ENCODE measurements at regions not wholly inside any gene's neighbourhood (a gene's known extent, or its start where the extent isn't known, plus 50 kb on each side); places are given as distances from the start of the nearest gene placed in this dataset.
A peak's percentile ranks its signal among the peaks of the same experiment; 100 is the strongest.
"Not testable (repeated sequence)": the region's sequence is repeated elsewhere in the genome, so short reads cannot be mapped to it uniquely, and the experiment has no call there.

- DNase-seq: no peak
These were observed 1830.0 kb upstream of the DEFB115 start for GRCh38 chr20:29427201-29428060.

GRCh38 chr20:29430531-29430930 lies 1826.9 kb upstream of the DEFB115 start:
- no peak for DNase-seq

GRCh38 chr20:29440721-29441120 lies 1816.7 kb upstream of the DEFB115 start:
- DNase-seq: not testable (repeated sequence)

- peak in 1 of 2 donors; percentile 9 for DNase-seq
These were observed 1814.2 kb upstream of the DEFB115 start for GRCh38 chr20:29443206-29443781.

GRCh38 chr20:29443819-29444218 lies 1813.6 kb upstream of the DEFB115 start:
- no peak for DNase-seq

GRCh38 chr20:29445050-29445907 lies 1812.2 kb upstream of the DEFB115 start:
- DNase-seq: peak in 1 of 2 donors; percentile 2

- not testable (repeated sequence) for DNase-seq
These were observed 1809.7 kb upstream of the DEFB115 start for GRCh38 chr20:29447517-29448484.

GRCh38 chr20:29448806-29449470 lies 1808.5 kb upstream of the DEFB115 start:
- DNase-seq: no peak

GRCh38 chr20:29452186-29452585 lies 1805.3 kb upstream of the DEFB115 start:
- DNase-seq: no peak

GRCh38 chr20:29456987-29457693 lies 1800.3 kb upstream of the DEFB115 start:
- DNase-seq: not testable (repeated sequence)

GRCh38 chr20:29472606-29473005 lies 1784.9 kb upstream of the DEFB115 start:
- DNase-seq: no peak

GRCh38 chr20:29492840-29493239 lies 1764.6 kb upstream of the DEFB115 start:
- DNase-seq: not testable (repeated sequence)

- DNase-seq: not testable (repeated sequence)
These were observed 1760.7 kb upstream of the DEFB115 start for GRCh38 chr20:29496767-29497166.

- no peak for DNase-seq
These were observed 1760.2 kb upstream of the DEFB115 start for GRCh38 chr20:29497261-29497671.

- not testable (repeated sequence) for DNase-seq
These were observed 1759.8 kb upstream of the DEFB115 start for GRCh38 chr20:29497684-29498083.

GRCh38 chr20:29500738-29501137 lies 1756.7 kb upstream of the DEFB115 start:
- DNase-seq: not testable (repeated sequence)

GRCh38 chr20:29514634-29515033 lies 1742.8 kb upstream of the DEFB115 start:
- not testable (repeated sequence) for DNase-seq

- not testable (repeated sequence) for DNase-seq
These were observed 1740.6 kb upstream of the DEFB115 start for GRCh38 chr20:29516847-29517246.

GRCh38 chr20:29519610-29520241 lies 1737.7 kb upstream of the DEFB115 start:
- DNase-seq: not testable (repeated sequence)

- DNase-seq: not testable (repeated sequence)
These were observed 1723.8 kb upstream of the DEFB115 start for GRCh38 chr20:29533566-29534177.

All from activated CD4-positive, alpha-beta T cell treated with anti-CD3 and anti-CD28 coated beads for 4 hours (primary cell).